GM21515 (cell line): ENCODE measurements at regions not wholly inside any gene's neighbourhood (a gene's known extent, or its start where the extent isn't known, plus 50 kb on each side); places are given as distances from the start of the nearest gene placed in this dataset.
"Not testable (repeated sequence)": the region's sequence is repeated elsewhere in the genome, so short reads cannot be mapped to it uniquely, and the experiment has no call there.

Experiments used
- ATAC-seq: cut with Tn5 transposase; IDR thresholded peaks from one replicate; pipeline ENCODE4 v1.9.1; 2021; ENCODE audit not compliant: unreplicated experiment

DNA sequence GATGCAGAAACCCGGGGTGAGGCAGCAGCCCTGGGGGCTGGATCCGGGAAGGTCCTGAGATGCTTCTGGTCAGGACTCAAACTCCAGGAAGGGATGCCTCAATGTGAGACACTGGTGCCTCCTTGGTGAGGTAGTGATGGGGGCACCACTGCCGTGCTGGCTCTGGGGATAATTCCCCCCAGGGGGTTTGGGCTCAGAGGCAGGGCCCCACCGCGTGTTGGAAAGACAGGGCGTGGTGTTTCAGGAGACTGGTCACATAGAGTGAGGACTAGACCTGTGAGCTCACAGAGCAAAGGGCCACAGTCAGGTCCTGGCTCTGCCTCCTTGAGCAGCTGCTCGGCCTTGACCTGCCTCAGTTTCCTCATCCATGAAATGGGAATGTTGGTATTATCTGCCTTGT, 361.9 kb downstream of the GLRX3 start:
- no peak for ATAC-seq

DNA sequence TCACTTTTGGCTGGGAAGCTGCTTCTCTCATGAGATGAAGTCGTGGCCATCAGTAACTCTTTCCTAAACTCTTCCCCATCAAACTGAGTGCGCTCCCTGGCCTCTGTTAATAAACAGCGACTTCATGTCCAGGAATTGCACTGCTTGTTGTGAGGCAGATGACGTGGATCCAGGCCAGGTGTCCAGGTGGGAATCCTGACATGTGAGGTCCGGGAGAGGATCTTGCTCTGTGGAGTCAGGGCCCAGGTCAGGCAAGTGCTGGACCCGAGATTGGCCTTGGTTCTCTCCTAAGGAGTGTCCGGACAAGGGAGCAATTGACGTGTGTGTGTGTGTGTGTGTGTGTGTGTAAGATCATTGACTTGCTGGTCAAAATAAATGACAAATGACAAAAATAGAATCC, 362.7 kb downstream of the GLRX3 start:
- no peak for ATAC-seq

DNA sequence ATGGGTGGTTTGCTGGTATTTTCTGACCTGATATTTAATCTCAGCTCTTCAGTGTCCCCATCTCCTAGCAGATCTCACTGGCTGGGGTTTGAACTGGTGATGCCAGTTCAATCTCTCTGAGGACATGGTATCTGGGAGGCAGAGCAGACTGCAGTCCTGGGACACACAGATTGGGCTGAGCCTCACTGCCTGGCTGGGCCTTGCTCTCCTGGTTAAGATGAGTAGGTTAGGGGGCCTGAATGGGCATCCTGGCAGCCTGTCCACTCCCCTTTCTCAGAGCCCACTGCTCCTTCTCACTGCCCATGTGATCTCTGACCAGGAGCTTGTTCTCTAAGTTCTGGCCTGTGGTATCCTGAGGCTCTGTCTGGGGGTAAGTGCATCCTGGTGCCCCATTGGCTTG, 363.4 kb downstream of the GLRX3 start:
- no peak for ATAC-seq

DNA sequence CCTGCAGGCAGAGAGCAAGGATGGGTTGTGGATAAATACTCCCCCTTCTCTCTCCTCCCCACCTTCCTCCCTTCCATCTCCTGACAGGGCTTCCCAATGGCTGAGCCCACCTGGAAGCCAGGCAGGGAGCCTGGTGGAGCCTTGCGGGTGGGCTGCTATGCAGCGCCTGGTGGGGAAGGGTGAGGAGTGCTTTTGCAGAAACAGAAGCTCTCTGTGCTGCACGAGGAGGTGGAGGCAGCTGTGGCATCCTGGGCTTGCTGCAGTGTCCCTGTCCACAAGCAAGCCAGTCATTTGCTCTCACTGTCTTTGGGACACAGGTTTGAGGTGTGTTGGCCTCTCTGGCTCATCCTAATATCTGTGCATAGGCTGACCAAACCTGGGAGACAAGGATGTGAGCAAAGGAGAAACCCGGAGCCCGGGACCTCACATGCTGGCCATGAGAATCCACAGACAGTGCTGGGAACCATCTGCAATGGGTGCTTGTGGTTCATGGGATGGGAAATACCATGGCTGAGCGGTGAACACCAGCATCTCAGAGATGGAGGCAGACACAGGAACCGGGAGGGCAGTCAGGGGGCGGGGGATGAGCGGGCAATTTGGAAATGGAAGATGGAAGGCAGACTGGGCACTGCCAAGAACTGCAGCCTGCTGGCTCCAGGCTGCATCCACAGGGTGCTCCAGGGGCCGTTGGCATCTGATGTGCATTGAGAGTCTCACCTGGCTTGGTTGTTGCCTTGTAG, 364.2 kb downstream of the GLRX3 start:
- ATAC-seq = no peak

DNA sequence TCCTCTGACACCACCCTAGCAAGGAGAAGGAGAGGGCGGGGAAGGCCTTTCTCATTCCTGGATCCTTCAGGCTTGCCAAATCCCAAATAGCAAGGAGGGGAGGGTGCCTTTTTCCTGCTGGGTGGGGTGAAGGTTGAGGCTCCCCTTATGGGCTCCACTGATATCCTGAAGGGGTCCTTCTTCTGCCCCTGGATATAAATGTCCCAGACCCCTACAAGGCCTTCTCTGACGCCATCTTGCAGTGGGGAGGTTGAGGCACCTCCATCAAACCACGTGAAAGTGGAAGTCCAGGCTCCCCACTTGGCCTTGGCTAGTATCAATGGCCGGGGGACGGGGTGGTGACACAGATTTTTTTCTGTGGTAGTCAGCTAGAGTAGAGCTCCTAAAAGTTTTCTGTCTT, 371.3 kb downstream of the GLRX3 start:
- no peak for ATAC-seq

DNA sequence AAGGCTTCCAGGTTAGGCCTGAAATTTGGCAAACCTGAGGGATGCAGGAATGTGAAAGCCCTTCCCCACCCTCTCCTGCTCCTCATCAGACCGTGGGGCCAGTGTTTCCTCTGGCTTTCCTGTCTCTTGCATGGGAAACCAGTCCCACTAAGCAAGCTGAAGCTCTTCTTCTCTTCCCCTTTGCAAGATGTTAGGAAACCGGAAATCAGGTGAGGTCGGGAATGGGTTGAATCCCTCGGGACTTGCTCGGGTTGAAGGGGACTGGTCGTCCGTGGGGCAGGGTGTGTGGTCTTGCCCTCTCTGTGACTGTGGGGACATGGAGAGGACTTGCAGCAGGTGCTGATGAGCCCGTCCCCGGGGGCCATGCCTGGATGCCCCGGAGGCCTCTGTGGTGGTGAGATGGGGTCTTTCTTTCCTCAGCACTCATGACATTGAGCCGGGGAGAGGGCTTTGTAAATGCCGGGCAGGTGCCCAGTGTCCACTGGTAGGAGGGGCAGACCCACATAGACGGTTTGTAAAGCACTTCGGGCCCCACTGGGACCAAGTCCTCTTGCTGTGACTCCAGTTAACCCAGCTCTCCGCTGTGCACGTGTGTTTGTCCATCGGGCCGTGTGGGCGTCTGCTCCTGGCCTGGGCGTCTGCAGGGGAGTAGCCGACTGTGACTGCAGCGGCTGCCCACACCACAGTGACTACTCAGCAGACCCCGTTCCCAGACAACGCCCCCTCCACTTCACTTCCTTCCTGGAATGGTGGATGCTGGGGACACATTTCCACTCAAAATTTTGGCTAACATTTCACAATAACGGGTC, 373.9 kb downstream of the GLRX3 start:
- no peak for ATAC-seq

DNA sequence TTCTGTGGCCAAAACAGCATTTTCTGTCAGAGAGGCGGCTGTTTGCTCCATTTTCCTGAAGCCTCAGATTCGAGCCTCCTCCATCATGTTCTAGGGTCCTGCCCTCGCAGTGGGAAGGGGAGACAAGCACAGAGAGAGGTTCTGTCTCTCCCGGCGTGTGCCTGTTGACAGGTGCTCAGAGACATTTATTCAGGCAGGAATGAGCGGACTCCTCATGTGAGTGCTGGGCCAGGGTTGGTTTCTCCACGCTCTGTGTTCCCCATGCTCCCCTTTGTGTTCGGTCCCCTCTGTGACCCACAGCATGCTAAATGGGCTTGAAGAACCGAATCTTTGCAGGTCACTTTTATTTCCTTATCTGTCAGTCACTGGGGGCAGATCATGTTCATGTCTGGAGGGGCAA, 374.6 kb downstream of the GLRX3 start:
- no peak for ATAC-seq

DNA sequence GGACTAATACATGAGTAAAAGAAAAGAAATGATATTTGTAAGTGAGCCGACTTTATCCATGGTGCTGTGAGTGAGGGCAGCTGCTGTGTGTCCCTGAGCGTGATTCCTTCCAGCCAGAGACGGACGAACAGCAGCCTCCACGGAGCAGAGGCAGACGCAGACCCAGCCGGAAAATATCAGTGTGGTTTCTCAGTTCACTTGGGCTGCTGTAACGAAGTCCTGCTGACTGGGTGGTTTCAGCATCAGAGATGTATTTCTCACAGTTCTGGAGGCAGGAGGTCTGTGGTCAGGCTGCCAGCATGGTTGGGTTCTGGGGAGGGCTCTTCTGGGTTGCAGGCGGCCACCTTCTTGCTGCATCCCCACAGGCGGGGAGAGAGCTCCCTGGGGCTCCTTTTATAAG, 375.6 kb downstream of the GLRX3 start:
- ATAC-seq = no peak

DNA sequence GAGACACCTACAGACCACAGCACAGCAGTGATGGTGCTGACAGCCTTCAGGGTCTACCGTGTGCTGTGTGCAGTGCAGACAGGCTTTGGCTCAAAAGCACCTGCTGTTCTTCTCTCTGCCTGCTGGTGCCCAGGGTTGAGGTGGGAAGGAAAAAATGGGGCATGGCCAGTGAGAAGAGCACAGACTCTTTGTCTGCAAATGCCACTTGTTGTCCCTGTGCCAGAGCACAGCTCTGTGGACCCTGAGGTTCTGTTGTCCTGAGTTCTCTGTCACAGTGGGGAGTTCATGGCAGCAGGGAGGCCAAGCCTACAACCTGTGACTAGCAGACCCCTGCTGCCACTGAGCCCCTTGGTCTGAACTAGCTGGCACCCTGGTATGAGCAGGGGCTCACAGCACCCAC, 376.7 kb downstream of the GLRX3 start:
- no peak for ATAC-seq

DNA sequence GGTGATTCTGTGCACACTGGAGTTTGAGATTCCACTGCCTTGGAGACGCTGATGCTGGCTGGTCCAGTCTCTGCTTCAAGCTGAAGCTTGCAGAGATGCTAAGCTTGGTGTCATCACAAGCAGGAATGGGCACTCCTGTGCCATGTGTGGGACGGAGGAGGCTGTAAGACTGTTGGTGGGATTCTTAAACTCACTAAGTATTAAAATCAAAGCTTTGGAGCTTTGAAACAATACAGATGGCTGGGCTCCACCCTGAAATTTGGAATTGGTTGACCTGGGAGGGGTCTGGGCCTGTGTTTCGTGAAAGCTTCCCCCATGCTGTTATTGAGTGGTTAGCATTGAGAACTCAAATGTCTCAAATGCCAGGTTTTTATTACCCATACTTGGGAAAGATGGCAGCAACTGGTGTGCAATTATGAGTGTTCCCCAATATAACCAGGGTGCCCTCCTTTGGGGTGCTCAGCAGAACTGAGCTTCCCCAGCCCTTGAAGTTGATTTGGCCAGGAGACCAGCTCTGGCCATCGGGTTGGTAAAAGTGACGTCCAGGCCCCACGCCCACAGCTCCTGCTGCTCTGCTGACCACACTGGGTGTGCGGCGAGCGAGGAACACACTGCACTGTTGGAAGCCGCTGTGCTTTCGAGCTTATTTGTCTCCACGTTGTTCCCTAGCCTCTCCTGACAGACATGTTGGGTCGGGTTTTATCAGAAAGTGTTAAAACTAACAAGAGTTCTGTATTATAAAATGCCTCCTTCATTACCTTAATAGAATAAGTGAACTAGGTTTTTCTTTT, 377.7 kb downstream of the GLRX3 start:
- ATAC-seq = no peak

DNA sequence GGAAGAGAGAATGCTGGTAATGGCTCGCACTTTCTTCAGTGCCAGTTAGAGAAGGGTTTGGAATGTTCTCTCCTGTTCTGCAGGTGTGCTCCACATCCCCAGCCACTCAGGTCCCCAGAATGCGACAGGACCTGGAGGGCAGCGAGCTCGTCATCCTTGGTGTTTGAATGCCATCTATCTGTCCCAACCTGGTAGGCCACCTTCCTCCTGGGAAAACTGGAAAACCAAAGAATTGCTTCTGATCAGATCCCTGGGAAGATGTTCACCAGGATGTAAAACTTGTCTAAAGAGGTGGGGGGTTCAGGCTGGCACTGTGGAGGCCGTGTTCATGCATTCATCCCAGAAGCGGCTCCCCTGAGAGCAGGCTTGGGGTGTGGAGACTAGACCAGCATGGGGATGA, 379.5 kb downstream of the GLRX3 start:
- no peak for ATAC-seq

DNA sequence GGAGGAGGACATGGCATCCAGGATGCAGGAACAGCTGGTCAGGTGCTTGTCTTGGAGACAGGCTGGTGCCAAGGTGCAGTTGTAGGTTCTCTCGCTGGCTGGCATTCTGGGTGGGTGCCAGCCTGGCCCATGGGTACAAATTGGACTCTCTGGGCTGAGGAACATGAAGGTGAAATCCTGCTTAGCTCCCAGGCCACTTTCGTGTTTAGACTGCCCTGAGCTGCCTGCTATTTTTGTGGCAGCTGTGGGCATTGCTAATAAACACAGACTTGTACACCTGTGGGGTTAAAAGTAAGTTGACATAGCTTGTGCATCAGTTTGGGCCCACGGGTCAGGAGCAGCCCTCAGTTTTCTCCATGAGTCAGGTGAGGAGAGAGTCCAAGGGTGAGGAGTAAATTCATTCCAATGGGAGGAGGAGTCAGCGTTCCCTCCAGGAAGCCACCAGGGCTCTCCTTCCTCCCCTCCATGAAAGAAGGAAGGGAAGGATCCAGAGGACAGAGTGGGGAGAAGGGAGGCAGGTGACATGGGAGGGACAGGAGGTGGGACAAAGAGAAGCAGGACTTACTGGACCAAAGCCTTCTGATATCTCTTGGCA, 380.0 kb downstream of the GLRX3 start:
- ATAC-seq = no peak

DNA sequence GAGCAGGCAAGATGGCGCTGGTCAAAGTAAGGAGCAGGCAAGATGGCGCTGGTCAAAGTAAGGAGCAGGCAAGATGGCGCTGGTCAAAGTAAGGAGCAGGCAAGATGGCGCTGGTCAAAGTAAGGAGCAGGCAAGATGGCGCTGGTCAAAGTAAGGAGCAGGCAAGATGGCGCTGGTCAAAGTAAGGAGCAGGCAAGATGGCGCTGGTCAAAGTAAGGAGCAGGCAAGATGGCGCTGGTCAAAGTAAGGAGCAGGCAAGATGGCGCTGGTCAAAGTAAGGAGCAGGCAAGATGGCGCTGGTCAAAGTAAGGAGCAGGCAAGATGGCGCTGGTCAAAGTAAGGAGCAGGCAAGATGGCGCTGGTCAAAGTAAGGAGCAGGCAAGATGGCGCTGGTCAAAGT, 382.7 kb downstream of the GLRX3 start:
- not testable (repeated sequence) for ATAC-seq

DNA sequence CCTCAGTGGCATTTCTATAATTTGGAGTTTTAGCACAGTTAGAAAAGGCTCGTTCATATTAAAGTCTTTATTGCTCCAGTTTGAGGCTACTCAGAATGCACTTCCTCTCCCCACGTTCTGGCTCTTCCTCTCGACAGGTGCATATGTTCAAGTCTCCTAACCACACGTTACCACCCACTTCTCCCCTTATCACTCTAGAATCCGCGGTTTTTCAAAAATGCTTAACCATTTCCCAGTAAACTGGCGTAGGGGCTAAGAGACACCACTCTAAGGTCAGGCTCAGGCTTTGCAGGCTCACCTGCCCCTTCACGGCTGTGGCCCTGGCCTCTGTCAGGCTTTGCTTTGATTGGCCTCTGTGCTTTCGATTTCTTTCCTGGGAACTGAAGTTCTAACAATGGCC, 383.6 kb downstream of the GLRX3 start:
- ATAC-seq = no peak

DNA sequence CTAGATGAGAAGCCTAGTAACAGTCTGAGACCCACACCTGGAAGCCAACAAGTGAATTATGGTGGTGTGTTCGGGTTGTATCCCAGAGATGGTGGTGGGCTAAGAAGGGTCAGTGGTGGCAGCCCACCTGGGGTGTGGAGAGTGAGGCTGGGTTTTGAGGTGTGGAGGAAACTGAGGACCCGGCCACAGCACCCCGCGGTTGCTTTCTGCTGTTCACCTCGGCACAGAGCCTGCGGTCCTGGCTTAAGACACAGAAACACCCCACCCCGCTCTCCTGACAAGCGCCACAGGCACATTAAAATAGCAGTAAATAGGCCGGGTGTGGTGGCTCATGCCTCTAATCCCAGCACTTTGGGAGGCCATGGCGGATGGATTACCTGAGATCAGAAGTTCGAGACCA, 395.1 kb downstream of the GLRX3 start:
- ATAC-seq = no peak

DNA sequence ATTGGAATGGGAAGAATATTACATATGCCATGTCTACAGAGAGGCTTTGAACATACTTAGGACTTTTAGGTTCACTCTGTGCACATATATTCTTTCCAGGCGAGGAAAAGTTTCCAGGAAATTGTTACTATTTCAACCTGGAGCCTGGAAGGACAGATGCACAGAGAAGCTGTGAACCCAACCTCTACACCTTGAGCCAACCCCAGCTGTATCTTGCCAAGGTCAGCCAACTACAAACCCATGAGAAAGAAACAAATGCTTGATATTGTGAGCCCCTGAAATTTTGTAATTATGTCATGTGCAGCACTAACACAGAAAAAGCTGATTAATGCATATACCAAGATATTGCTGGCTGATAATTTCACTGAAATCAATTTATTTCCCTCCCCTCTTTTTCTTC, 404.9 kb downstream of the GLRX3 start:
- ATAC-seq = no peak

DNA sequence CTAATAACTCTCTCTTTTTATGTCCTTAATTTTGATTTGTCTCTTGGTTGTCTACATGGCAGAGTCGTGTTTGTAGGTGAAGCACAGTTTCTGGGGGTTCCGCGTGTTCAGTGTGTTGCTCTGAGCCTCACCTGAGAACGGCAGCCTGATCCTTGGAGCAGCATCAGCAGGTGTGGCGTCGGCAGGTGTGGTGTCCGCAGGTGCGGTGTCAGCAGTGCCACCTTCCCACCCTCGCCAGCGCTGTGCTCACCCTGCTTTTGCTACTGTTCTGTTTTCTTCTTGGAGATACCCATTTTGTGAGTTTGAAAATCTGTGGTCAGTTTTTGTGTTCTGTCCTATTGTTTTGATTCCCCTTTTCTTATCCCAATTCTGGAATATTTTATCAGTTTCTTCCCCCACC, 406.6 kb downstream of the GLRX3 start:
- no peak for ATAC-seq

DNA sequence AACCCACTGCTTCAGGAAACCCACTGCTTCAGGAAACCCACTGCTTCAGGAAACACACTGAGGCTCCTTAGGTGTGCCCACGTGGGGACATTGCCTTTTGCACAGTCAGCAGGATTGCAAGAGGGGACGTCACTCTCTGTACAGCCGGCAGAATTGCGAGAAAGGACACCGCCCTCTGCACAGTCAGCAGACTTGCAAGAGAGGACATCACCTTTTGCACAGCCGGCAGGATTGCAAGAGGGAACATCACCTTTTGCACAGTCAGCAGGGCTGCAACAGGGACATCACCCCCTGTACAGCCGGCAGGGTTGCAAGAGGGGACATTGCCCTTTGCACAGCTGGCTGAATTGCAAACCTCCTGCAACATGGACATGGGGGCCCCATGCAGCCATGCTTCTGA, 407.6 kb downstream of the GLRX3 start:
- no peak for ATAC-seq

DNA sequence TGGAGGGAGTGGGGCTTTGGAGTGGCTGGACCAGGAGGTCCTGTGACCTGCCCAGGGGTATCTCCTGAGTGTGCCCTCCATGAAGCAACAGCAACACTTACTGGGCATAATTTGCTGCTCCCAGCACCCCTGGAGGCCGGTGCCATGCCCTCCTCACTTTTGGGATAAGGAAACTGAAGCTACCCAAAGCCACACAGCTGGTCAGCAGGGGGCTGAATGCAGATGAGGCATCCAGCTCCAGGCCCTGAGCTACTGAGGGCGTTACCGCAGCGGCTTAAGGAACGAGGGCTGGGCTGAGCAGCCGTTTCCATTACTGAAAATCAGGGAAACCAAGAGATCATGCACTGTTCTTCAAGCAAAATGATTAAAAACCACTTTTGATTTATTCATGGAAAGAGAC, 408.9 kb downstream of the GLRX3 start:
- ATAC-seq = no peak

DNA sequence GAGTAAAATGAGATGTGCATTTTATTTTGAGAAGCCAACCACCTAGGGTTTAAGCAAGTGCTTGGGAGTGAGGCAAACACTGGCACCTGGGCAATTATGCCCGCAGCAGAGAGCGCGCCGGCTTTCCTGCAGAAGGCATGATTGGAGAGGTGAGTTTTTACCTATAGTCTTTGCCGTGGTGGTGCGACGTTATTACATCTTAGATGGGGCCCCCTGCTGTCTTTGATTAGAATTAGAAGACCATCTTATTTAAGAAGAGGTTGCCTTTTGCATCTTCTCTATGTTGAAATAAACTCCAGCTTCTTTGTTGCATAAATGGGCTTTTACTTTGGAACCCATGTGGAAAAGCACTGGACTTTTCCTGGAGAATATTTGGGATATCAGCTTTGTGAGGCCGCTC, 409.5 kb downstream of the GLRX3 start:
- ATAC-seq = no peak

DNA sequence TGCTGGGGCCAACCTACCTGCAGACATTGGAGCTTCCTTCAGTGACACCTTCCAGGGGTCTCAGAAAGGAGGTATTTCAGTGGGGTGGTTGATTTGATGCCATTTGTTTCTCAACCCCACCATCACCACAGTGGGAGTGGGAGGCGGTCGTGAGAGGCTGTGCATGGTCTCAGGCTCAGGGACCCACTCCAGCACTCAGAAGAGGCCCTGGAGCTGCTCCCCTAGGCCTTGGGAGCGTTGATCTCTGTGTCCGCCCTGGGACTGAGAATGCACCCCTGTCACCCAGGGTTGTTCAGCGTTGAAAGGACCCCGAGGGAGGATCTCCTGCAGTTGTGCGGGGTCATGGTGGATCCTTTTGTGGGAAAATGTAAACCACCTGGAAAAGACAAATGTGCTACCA, 410.6 kb downstream of the GLRX3 start:
- no peak for ATAC-seq

DNA sequence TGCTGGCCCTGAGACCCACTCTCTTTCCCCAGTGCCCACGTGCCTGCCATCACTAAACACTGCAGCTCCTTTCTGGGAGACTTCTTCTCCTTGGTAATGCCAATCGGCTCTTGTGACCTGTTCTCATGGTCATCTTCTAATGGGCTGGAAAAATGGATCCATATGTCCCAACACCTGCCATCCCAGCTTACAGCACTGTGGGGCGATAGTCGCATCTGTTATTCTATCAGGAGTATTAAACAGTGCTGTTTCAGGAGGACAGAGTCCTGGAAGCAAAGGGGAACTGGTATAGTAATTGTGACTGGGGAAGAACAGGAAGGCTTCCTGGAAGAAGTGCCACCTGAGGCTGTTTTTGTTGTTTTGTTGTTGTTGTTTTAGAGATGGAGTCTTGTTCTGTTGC, 411.2 kb downstream of the GLRX3 start:
- ATAC-seq = no peak
